Putamen (tissue), 1 donor: ENCODE measurements at regions not wholly inside any gene's neighbourhood (a gene's known extent, or its start where the extent isn't known, plus 50 kb on each side); places are given as distances from the start of the nearest gene placed in this dataset.
"Not testable (repeated sequence)": the region's sequence is repeated elsewhere in the genome, so short reads cannot be mapped to it uniquely, and the experiment has no call there.

ENCODE experiments used
- DNase-seq: peaks from one replicate; pipeline ENCODE4 v3.0.0-alpha.2; 2016; ENCODE audit warnings: low spot score

- no peak for DNase-seq
Observed at GRCh38 chr4:188437535-188437934, 298.3 kb downstream of the TRIML1 start.

DNA sequence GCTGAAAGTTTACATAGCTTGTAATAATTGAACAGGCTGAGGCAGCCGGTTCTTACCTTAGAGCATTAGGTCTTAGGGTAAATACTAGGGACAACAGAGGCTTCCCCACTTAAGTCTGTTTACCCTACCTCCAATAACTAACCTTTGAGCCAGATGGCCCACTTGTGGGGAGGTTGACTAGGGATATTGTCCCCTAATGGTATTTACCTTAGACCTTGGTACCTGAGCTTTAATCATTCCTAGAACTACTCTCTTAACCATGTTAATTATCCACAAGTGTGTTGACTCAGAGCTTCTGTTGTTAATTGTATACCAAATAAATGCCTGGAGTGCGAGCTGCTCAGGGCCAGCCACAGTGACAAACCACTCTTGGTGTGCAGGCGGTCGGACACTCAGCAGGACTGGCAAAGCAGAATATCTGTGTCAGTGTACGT is 299.2 kb downstream of the TRIML1 start:
- not testable (repeated sequence) for DNase-seq

DNA sequence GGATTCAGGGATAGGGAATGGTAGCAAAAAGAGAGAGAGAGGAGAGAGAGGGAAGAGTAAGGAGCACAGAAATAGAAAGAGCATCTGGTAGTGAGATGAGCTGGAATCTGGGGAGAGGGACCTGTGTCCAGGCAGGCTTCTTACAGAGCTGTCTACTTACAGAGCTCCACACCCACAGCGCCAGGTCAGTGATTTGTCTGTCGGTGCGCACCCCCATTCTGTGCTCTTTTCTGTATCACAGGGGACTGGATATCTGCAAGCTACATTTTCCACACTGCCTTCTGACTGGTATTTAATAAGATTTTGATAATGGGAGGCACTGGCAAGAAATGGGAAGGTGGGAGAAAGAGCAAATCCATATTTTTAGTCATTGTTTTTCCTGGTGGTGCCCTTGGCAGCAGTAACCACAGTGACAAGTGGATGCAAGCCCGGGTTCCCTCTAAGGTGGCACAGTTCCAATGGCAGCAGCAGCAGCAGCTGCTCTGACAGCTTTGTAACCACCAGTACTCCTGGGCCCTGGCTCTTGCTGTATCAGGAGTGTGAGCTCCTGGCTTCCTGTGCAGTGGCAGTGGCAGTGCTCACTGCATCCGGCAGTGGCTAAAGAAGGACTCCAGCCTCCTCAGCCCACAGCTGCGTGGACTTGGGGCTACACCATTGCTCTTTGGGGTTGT is 300.5 kb downstream of the TRIML1 start:
- peak; percentile 31 for DNase-seq

DNA sequence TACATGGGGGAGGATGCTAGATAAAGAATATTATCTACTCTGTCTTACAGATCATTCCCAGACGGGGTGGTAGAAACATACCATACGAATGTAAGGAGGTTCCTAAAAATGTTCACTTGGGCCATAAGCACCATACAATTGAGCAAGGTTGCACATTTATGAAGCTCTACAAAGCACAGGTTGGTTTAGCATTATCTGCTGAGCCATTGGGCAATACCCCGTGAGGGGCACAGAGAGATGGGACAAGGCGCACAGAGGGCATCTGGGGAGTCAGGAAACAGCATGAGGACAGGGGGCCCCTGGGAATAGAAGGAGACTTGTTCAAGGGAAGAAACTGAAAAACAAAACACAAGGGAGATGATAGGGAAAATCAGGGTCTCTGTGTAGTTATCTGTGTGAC is 305.3 kb downstream of the TRIML1 start:
- DNase-seq: no peak

DNA sequence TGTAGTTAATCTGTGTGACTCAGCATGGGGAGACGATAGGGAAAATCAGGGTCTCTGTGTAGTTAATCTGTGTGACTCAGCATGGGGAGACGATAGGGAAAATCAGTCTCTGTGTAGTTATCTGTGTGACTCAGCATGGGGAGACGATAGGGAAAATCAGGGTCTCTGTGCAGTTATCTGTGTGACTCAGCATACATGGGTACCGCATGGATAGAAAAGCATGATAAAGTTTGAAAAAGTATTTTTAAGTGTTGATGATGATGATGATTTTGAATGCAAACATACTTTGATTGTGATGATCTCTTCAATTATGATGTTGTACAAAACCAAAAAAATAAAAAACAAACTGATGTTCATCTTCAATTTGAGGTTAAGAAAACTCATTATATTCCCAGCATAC is 309.8 kb downstream of the TRIML1 start:
- DNase-seq: not testable (repeated sequence)

DNA sequence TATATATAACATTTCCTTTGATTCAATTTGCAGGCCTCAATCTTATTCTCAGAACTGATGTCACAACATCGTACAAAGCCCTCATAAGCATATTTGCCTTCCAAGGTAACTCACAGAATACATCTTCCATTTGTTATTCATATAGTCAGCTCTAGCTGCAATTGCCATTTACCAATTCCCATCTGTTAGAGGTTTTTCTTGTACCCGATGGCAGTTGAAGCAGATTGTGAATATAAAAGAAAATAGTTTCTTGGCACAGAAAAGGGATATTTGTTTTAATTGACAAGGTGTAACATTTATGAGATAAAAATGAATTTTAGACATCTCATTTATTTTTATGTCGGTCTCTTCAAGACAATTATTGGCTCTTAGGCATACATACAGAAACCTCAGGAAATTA is 311.3 kb downstream of the TRIML1 start:
- no peak for DNase-seq

GRCh38 chr4:188452097-188452496 is 312.9 kb downstream of the TRIML1 start:
- no peak for DNase-seq

GRCh38 chr4:188454575-188454974 is 315.3 kb downstream of the TRIML1 start:
- no peak for DNase-seq

- no peak for DNase-seq
Observed at GRCh38 chr4:188455062-188455752, 316.0 kb downstream of the TRIML1 start.

DNA sequence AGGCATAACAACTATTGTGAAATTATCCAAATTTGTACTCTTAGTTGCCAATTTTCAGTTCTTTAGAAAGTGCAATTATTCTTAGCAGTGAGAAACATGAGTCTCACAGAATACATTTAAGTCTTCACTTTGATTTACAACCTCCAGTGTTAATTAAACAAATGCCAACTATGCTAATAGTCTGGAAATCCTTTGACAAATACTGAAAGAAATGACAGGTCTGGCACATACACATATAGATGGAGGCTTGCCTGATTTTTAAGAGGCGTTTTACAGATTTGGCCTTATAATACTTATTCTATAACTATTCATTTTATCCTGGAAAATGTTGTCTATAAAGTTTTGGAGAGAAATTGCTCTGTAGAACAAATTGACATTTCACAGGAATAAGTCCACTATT is 320.1 kb downstream of the TRIML1 start:
- no peak for DNase-seq

- DNase-seq: no peak
Observed at GRCh38 chr4:188463909-188464308, 324.7 kb downstream of the TRIML1 start.

- no peak for DNase-seq
Observed at GRCh38 chr4:188466001-188466400, 326.8 kb downstream of the TRIML1 start.

- no peak for DNase-seq
Observed at GRCh38 chr4:188484256-188484655, 345.0 kb downstream of the TRIML1 start.

- DNase-seq: no peak
Observed at GRCh38 chr4:188485906-188486305, 346.7 kb downstream of the TRIML1 start.

DNA sequence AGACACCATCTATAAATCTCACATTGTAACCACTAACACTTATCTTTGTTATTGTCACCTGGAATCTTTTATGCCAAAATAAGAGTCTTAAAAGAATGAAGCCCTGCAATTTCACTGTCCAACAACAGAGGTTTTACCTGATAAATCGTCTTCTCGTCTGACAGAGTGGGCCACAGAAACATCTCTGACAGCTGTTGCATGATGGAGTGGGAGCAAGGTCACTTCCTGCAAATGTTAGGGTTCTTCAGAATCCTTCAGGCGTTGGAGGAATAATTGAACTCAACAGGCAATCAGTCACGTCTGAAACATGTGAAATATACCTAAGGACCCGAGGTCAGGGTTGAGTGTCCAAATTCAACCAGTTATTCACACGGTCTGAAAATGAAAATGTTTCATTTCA is 353.6 kb downstream of the TRIML1 start:
- DNase-seq: no peak

GRCh38 chr4:188495169-188495568 is 355.9 kb downstream of the TRIML1 start:
- DNase-seq: no peak

GRCh38 chr4:188511431-188511830 is 372.2 kb downstream of the TRIML1 start:
- no peak for DNase-seq

DNA sequence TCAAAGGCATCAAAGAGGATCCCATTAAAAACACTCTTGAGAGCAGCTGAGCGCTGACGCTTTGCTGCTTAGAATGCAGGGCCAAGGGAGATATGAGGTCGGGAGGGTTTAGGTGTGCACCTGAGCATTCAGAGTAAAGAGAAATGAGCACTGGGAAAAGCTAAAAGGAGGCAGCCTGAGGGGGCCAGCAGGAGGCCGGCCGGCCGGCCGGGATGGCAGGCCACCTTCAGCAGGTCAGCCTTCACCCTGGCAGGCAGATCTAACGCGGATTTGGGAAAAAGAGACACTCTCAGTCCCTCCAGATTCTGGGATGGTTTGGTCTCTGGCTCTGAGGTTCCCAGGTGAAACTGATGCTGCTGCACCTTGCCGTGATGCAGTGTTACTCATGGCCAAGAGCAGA is 393.5 kb downstream of the TRIML1 start:
- DNase-seq: no peak

DNA sequence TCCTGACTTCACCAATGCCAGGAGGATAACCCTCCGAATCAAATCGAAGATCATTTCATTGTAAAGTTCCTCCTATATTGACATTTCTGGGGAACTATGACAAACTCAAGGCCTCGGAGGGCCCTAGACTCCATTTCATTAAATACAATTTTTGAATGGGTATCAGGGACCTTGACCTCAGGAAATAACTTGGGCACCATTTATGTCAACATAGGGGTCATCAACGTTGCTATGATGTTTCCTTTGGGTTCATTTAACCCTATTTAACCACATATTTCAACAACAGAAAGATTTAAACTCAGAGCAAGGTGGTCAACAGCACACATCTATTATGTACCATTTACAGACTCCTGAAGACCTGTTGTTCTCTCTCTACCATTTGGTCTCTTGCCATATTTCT is 395.1 kb downstream of the TRIML1 start:
- DNase-seq: no peak

GRCh38 chr4:188534917-188535316 is 395.7 kb downstream of the TRIML1 start:
- DNase-seq: no peak

DNA sequence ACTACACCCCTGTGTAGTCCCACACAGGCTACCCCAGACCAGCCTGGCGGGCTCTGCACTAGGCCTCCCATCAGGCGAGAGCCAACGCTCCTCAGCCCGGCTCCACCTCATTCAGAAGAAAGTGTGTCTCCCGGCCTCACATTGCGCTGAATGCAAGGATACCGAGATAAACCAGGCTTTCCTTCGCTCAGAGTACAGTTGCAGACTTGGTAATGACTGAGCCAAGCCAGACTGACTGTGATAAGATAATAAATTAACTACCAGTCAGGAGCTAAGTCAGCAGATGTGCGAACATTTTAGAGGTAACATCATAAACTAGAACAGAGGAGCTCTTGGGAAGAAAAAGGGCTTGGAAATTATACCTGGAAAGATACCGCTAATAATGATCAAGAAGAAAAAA is 397.6 kb downstream of the TRIML1 start:
- DNase-seq: no peak

DNA sequence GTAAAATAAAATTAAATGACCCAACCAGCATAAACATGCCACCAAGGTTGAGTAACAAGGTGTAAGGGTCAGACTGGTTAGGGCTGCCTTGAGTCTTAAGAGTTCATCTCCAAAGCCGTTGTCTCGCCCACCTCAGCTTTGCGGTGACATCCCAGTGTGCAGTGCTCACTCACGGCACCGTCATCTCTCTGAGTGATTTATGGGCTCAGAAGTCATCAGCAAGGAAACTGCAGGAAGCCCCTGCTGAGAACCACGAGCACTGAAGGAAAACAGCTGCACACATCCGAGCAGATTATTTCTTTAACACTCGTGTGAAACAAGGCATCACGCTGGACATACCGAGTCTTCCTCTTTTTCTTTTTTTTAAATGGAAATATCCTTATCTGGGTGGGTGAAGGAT is 411.1 kb downstream of the TRIML1 start:
- no peak for DNase-seq

DNA sequence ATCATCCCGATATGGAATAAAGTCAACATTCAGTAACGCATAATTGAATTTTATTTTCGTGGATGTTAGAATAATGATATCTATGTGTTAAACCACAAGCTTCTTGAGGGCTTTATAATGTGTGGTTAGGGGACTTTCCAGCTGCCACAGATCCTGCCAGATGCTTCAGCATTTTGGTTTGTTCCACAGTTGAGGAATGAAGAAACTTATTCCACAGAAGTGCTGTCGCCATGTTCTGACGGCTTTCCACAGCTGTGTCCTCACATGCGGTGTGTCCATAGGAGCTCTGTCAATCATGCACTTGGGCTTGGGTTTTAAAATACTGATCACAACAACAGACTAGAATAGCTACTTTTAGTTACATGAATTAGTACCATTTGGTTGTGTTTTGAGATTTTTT is 411.9 kb downstream of the TRIML1 start:
- no peak for DNase-seq

DNA sequence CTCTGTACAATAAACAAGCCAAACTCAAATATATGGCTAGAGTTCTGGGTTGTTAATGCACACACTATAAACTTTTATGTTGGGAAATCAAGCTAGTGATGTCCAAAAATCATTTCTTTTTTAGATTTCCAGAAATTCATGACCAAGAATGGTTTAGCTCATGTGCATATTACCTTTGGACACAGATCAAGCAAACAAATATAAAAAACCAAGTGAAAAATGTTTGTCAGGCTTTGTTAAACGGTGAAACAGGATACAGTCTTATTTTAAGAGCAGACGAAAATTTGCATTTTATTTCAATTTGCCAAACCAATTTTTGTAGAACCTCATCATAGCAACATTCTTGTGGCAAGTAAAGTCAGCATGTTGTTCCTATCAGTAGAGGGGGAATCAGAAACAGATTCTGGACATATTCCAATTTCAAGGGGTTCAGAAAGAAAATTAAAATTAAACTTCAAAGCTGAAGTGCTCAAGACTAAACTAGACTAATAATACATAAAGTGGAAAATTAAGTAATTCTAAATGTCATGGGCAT is 413.6 kb downstream of the TRIML1 start:
- no peak for DNase-seq
